ENCODE measurements at regions not wholly inside any gene's neighbourhood (a gene's known extent, or its start where the extent isn't known, plus 50 kb on each side); places are given as distances from the start of the nearest gene placed in this dataset.

DNA sequence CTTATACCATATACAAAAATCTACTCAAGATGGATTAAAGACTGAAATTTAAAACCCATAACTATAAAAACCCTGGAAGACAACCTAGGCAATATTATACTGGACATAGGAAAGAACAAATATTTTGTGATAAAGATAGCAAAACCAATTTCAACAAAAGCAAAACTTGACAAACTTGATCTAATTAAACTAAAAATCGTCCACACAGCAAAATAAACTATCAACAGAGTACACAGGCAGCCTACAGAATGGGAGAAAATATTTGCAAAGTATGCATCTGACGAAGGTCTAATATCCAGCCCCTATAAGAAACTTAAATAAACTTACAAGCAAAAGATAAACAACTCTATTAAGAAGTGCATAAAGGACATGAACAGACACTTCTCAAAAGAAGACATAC lies 240.1 kb downstream of the HGF start (continued):
- TF ChIP-seq, protein P1, sequence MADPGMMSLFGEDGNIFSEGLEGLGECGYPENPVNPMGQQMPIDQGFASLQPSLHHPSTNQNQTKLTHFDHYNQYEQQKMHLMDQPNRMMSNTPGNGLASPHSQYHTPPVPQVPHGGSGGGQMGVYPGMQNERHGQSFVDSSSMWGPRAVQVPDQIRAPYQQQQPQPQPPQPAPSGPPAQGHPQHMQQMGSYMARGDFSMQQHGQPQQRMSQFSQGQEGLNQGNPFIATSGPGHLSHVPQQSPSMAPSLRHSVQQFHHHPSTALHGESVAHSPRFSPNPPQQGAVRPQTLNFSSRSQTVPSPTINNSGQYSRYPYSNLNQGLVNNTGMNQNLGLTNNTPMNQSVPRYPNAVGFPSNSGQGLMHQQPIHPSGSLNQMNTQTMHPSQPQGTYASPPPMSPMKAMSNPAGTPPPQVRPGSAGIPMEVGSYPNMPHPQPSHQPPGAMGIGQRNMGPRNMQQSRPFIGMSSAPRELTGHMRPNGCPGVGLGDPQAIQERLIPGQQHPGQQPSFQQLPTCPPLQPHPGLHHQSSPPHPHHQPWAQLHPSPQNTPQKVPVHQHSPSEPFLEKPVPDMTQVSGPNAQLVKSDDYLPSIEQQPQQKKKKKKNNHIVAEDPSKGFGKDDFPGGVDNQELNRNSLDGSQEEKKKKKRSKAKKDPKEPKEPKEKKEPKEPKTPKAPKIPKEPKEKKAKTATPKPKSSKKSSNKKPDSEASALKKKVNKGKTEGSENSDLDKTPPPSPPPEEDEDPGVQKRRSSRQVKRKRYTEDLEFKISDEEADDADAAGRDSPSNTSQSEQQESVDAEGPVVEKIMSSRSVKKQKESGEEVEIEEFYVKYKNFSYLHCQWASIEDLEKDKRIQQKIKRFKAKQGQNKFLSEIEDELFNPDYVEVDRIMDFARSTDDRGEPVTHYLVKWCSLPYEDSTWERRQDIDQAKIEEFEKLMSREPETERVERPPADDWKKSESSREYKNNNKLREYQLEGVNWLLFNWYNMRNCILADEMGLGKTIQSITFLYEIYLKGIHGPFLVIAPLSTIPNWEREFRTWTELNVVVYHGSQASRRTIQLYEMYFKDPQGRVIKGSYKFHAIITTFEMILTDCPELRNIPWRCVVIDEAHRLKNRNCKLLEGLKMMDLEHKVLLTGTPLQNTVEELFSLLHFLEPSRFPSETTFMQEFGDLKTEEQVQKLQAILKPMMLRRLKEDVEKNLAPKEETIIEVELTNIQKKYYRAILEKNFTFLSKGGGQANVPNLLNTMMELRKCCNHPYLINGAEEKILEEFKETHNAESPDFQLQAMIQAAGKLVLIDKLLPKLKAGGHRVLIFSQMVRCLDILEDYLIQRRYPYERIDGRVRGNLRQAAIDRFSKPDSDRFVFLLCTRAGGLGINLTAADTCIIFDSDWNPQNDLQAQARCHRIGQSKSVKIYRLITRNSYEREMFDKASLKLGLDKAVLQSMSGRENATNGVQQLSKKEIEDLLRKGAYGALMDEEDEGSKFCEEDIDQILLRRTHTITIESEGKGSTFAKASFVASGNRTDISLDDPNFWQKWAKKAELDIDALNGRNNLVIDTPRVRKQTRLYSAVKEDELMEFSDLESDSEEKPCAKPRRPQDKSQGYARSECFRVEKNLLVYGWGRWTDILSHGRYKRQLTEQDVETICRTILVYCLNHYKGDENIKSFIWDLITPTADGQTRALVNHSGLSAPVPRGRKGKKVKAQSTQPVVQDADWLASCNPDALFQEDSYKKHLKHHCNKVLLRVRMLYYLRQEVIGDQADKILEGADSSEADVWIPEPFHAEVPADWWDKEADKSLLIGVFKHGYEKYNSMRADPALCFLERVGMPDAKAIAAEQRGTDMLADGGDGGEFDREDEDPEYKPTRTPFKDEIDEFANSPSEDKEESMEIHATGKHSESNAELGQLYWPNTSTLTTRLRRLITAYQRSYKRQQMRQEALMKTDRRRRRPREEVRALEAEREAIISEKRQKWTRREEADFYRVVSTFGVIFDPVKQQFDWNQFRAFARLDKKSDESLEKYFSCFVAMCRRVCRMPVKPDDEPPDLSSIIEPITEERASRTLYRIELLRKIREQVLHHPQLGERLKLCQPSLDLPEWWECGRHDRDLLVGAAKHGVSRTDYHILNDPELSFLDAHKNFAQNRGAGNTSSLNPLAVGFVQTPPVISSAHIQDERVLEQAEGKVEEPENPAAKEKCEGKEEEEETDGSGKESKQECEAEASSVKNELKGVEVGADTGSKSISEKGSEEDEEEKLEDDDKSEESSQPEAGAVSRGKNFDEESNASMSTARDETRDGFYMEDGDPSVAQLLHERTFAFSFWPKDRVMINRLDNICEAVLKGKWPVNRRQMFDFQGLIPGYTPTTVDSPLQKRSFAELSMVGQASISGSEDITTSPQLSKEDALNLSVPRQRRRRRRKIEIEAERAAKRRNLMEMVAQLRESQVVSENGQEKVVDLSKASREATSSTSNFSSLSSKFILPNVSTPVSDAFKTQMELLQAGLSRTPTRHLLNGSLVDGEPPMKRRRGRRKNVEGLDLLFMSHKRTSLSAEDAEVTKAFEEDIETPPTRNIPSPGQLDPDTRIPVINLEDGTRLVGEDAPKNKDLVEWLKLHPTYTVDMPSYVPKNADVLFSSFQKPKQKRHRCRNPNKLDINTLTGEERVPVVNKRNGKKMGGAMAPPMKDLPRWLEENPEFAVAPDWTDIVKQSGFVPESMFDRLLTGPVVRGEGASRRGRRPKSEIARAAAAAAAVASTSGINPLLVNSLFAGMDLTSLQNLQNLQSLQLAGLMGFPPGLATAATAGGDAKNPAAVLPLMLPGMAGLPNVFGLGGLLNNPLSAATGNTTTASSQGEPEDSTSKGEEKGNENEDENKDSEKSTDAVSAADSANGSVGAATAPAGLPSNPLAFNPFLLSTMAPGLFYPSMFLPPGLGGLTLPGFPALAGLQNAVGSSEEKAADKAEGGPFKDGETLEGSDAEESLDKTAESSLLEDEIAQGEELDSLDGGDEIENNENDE (IDR thresholded peaks at IDR 0.05; ENCODE audit: insufficient replicate concordance, low read length), result no peak
- no peak for TF ChIP-seq ZNF274 (IDR thresholded peaks at IDR 0.05; ENCODE audit: borderline replicate concordance, extremely low read depth, low read length)
- no peak for TF ChIP-seq BCL11A (IDR thresholded peaks at IDR 0.05; ENCODE audit: low read depth in 2 of 2, low read length in 2 of 2)
- TF ChIP-seq HDAC6 (IDR thresholded peaks at IDR 0.05; ENCODE audit: low read depth, low read length), result no peak
- no peak for TF ChIP-seq NRF1 (IDR thresholded peaks at IDR 0.05; ENCODE audit: low read depth, low read length)
- TF ChIP-seq SIX5 (IDR thresholded peaks at IDR 0.05; ENCODE audit: low read depth, low read length), result no peak
- TF ChIP-seq POLR2AphosphoS5 (IDR thresholded peaks at IDR 0.05; ENCODE audit: low read depth, low read length), result no peak
- TF ChIP-seq HDAC2 (IDR thresholded peaks at IDR 0.05; ENCODE audit: borderline replicate concordance in 1 of 2, low read depth in 2 of 2, low read length in 2 of 2), result no peak
- TF ChIP-seq SP4 (IDR thresholded peaks at IDR 0.05; ENCODE audit: low read length), result no peak
- TF ChIP-seq POLR2A (IDR thresholded peaks at IDR 0.05; ENCODE audit: control extremely low read depth in 1 of 2, low read depth in 2 of 2, low read length in 2 of 2), result no peak
- no peak for TF ChIP-seq CREB1 (IDR thresholded peaks at IDR 0.05)
- no peak for TF ChIP-seq KDM1A (IDR thresholded peaks at IDR 0.05; ENCODE audit: borderline replicate concordance, low read length)
